ENCODE measurements at regions not wholly inside any gene's neighbourhood (a gene's known extent, or its start where the extent isn't known, plus 50 kb on each side); places are given as distances from the start of the nearest gene placed in this dataset.

- no peak for TF ChIP-seq JUNB (IDR thresholded peaks at IDR 0.05)
- TF ChIP-seq ATOH8 (CRISPR knock-in tag; IDR thresholded peaks at IDR 0.05; ENCODE audit: low read depth) = no peak
- TF ChIP-seq CHD2 (IDR thresholded peaks at IDR 0.05; ENCODE audit: low read length, partially characterized antibody) = no peak
- no peak for TF ChIP-seq HMGXB4 (CRISPR knock-in tag; IDR thresholded peaks at IDR 0.05; ENCODE audit: borderline replicate concordance)
- no peak for TF ChIP-seq PHF8 (IDR thresholded peaks at IDR 0.05; ENCODE audit: borderline replicate concordance, low read depth)
- TF ChIP-seq KDM5A (IDR thresholded peaks at IDR 0.05) = no peak
- TF ChIP-seq CTCF (IDR thresholded peaks at IDR 0.05) = no peak
Observed at GRCh38 chr4:175350246-175350645, 432.1 kb downstream of the ADAM29 start.
